Ammon's horn (tissue), 1 donor: ENCODE measurements at regions not wholly inside any gene's neighbourhood (a gene's known extent, or its start where the extent isn't known, plus 50 kb on each side); places are given as distances from the start of the nearest gene placed in this dataset.

ENCODE experiments used
- DNase-seq: peaks from one replicate; pipeline ENCODE4 v3.0.0-alpha.2; 2016; ENCODE audit warnings: low spot score

DNA sequence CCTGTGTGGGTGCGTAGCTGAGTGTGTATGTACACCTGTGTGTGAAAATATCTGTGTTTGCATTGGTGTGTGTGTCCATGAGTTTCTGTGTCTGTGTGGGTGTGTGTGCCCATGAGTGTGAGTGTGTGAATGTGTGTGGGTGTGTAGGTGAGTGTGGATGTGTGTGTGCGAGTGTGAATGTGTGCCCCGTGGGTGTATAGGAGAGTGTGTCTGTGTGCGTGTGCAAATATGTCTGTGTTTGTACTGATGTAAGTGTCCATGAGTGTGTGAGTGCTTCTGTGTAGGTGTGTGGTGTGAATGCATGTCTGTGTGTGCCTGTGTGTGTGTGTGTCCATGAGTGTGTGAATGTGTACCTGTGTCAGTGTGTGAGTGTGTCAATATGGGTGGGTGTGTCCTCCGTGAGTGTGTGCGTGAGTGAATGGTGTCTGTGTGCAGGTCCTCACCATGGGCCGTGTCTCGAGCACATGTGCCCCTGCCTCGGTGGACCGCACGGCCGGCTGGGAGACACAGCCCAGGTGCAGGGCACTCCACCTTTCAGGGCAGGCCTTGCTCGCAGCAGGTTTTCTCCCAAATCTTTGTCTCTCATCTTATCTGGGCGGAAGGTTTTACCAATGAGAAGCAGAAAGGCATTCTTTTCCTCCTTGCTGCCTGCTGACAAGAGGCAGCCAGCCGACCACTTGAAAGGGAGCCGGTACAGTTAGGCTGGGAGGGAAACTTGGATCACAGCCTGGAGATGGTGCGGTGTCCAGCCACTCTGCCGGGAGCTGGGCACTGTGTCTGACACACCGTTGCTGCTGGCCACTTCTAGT, 107.1 kb upstream of the FAM20C start:
- no peak for DNase-seq

DNA sequence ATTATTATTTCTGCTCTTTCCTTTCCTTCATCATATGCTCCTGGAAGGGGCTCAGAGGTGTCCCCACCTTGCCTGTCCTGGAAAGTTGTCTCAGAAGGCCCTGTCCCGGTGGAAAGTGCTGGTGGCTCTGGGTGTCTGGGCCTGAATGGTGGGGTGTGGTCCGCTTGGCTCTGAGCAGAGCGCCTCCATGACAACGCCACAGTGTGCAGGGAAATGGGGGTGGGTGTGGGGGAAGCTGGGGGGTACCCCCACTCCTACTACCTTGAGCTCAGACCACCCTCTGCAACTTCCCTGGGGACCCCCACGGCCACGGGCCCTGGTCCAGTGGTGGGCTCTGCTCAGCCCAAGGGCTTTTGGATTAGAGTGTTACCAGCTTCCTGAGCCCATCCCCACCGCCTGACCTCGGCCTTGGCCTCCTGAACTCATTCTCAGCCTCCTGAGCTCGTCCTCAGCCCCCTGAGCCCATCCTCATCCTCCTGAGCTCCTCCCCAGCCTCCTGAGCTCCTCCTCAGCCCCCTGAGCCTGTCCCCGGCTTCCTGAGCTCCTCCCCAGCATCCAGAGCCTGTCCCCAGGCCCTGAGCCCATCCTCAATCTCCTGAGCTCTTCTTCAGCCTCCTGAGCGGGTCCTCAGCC, 106.4 kb upstream of the FAM20C start:
- no peak for DNase-seq

DNA sequence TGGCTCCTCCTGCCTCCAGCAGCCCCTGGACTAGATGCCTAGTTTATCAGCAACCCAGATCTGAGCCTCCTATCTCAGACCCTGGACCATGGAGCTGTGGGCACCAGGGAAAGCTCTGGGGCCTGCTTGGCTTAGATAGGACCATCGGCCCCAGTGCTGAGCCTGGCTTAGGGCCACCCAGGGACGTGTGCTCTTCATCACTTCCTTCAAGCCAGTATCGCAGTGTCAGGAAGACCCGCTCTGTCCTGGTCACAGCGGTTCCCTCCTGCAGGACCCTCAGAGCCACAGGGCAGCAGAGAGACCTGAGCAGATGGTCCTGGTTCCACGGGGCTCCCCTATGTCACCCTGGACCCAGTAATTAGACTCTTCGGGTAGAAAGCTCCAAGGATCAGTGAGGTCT, 105.7 kb upstream of the FAM20C start:
- DNase-seq, result no peak

DNA sequence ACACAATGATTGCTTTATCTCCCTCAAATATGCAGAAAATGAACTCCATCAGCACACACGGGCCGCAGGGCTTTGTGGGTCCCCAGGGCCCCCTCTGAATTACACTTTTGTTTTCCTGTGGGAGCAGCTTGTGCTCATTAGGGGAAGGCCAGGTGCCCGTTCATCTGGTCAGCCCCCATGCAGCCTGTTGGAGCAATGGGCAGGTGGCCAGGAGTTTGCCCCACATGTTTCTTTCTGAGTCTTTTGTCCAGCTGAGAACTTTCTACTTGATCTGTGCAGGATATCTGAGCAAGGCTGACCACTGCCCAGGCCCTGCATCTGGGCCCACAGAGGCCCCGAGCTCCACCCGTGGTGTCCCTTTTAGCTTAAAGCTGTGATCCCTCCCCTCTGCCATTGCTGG, 105.3 kb upstream of the FAM20C start:
- peak; percentile 7 for DNase-seq

DNA sequence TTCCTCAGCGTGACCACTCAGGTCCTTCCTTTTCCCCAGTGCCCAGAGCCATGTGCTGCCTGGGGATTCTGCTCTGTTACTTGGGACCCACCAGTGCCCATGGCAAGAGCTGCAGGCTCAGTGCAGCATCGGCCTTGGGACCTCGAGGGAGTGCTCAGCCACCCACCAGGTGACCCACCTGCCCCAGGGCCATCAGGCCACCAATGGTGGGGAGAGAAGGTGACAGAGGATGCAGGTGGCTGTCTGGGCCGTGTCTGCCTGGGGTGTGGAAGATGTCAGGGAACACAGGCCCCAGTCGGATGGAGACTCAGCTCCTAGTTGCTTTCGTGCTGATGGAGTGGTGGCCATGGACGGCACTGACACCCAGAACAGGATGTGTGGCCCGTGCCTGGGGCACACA, 104.7 kb upstream of the FAM20C start:
- no peak for DNase-seq

DNA sequence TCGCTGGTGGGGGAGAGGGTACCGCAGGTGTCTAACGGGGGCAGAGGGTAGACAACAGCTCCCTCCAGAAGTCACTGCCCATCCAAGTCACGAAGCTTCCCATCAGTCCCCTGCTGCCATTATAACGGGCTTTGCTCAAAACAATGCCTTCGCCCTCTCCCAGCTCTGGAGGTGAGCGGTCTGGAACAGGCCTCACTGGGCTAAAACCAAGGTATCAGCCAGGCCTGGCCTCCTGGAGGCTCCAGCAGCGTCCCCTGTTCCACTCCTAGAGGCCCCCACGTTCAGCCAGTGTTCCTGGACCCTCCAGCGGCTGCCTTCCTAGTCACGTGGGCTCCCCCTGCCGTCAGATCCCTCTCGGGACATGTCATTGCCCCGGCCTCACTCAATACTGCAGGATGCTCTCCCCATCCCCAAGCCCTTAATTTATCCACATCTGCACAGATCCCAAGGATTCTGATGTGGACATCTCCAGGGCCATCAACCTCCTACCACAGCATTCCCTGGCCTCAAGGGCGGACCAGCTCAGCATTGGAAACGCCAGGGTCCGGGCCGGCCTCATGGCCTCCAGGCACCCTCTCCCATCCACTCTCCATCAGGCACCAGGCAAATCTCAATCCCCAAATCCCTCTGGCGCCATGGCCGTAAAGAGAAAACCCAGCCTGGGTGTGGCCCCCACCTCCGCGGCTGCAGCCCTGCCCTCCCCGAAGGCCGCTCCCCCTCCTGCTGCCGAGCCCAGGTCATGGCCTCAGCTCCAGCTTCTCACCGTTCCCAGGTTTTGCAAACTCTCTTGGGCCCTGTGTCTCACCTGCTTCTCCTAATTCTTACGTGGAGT, 104.1 kb upstream of the FAM20C start:
- no peak for DNase-seq

DNA sequence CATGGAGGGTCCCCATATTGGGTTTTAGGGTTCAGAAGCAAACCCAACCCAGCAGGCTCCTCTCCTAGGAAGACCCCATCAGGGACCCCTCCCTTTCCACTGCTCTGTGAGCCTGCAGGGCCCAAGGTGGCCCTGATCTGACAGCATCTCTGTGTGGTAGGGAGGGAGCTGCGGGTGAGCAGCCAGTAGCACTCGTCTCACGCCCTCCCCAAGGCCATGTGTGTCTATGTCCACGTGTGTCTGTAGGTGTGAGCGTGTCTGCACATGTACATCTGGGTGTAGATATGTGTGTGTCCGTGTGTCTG, 103.5 kb upstream of the FAM20C start:
- DNase-seq, result no peak

DNA sequence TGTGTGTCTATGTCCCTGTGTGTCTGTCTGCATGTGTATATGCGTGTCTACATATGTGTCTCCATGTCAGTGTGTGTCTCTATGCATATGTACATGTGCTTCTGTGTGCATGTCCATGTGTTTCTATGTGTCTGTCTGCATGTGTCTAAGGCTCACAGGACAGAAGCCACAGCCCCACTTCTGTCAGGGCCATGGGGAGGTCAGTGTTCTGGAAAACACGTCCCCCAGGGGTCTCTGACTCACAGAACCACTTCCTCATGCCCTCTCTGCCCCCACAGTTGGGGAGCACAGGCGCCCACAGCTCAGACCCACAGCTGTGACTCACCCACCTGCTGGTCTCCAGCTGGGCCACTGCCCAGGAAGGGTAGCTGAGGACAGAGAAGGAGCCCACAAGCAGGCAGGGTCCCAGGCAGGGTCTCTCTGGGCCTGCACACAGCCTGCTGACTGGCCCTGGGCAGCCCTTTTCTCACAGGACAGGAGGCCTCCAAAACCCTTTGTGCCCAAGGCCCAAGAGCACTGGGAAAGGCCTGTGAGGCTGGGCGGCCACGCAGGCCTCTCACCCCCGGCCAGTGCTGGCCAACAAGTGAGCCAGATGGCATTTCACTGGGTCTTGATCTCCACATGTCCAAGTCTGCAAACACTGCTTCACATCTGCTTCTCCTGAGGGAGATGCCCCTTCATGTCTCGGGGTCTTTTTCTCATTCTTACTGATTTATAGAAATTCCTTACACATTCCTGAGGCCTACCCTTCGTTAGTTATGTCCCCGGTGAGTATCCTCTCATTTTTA, 102.9 kb upstream of the FAM20C start:
- no peak for DNase-seq

DNA sequence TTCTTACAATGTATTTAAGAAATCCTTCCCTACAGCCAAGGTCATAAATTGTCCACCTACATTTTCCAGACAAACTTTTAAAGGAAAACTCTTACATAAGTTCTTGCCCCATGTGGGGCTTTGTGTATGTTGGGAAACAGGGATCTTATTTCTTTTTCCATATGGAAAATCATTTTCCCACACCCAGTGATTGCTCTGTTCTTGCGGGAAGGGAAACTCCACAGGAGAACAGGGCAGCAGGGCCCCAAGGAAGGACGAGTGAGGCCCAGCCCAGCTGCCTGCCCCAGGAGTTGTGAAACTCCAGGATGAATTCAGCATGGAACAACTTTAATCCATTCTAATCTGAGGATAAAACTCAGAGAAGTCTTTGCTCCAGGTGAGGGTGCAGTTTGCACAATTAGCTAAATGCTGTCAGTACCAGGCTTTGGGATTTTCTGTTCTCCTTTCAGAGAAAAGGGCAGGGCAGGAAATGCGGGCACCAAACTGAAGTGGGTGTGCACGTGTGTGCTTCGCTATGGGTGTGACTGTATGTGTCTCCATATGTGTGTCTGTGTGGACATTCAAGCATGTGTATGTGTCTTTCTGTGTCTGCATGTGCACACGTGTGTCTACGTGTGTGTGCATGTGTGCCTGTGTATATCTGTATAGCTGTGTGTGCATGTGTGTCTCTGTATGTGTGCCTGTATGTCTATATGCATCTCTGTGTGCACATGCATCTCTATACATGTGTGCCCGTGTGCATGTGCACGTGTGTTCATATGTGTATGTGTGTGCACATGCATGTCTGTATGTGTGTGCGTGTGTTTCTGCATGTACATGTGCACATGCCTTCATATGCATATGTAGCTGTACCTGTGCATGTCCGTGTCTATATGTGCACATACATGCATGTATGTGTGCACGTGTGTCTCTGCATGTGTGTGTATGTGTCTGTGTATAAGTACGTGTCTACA, 102.0 kb upstream of the FAM20C start:
- DNase-seq, result no peak

DNA sequence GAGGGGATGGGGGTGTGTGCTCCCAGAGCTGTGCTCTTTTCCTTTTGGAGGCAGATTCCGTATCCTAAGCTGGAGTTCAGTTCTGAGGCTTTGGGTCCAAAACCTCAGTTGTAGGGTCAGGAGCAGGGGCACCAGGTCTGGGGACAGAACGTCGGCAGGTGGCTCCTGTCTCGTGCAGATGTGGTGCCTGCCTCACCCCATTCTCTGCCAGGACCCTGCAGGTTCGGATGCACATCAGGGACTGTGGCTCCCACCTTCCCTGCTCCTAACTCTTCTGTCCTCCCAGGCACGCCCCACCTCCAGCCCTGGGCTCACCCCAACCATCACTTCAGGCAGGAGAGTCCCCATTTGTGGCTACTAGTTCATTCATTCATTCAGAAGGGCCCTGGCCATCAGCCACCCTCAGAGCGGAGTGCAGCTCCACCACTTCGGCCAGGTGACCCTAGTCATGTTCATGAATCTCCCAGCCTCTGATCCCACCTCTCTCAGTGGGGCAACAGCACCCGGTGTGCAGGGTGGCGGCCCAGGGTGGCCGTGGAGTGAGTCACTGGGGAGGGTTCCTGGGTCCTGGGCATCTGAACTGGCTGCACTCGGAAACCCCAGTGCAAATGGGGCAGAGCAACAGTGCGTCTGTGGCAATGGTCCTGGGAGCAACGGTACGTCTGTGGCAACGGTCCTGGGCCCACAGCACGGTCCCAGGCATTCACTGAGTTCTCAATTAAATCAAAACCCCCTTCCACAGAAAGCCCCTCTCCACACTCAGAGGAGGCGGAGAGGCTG, 100.8 kb upstream of the FAM20C start:
- DNase-seq, result no peak

DNA sequence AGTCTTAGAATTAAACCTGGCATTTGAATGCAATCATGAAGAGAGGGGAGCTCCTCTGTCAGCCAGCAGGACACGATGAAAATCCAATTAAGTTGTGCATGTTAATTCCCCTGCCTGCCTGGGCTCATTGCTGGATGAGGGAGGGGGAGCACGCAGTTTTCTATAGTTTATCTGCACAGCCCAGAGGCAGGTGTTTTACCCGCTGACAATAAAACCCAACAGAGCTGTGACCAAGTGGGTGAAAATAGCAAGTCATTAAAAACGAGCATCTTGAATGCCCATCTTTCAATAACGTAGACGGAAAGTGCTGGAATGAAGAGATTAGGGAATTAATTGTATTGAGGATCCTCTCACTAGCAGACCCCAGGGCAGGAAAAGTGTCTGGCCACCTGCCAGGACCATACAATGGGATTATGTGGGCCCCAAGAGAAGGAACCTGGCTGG, 100.1 kb upstream of the FAM20C start:
- no peak for DNase-seq

DNA sequence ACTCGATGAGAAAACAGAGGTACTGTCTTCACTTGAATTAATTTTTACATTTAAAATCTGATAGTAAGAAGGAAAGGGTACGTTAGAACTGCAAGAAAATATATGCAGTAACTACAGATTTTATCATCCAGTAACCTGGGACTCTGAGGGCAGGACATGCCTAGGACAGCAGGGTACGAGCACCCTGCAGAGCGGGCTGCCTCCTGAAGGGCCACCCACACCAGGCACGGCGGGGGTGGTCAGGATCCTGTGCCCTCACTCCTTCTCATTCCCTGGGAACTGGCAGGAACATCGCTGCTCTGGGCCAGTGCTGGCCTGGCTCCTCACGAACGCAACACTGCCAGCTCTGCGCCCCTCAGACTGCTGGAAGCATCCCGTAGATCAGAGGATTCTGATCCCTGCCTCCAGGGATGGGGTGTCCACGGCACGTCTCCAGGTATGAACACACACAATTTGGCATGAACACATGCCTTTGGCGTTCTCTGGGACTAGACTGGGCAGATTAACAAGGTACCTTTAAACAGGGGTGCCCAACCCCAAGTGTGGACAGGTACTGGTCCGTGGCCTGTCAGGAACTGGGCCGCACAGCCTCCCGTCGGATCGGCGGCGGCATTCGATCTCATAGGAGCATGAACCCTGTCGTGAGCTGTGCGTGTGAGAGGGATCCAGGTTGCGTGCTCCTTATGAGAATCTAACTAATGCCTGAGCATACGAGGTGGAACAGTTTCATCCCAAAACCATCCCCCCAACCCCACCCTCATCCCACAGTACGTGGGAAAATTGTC, 99.3 kb upstream of the FAM20C start:
- DNase-seq, result no peak

DNA sequence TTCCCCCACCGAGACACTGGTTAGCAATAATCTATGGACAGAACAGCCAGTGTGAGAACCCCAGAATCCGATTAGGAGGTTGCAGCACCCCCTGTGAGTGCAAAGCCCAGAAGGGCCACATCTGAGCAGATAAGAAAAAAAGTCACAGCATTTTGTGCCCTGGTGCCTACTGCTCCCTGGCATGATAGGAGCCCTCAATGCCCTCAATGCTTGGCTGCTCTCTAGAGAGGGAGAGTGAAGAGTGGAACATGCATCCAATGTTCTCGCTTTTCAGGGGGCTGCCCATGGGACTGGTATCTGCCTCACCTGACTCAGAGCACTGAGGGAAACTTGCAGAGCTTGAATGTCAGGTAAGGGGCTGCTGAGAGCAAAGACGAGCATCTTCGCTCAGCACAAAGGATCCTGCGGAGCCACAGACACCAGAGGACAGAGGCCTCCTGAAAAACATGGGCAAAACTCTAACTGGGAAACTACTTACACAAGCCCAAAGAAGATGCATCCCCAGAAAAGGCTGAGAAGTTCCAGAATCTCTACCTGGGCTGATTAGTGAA, 98.0 kb upstream of the FAM20C start:
- DNase-seq, result no peak

DNA sequence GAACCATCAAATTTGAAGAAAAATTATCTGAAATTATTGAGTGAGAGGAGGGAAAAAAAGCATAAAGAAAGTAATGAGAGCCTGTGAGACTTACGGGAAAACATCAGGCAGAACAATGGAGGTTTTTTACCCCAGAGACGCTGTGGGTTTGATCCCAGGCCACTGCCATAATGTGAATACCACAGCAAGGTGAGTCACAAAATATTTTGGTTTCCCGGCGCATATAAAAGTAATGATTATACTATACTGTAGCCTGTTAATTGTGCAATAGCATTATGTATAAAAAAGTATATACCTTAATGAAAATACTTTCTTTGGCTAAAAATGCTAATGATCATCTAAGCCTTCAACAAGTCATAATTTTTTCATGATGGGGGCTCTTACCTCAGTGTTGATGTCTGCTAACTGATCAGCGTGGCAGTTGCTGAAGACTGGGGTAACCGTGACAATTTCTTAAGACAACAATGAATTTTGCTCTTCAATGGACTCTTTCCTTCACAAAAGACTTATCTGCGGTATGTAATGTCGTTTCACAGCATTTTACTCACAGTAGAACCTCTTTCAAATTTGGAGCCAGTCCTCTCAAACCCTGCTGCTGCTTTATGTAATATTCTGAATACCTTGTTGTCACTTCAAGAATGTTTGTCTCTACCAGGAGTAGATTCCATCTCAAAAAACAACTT, 97.0 kb upstream of the FAM20C start:
- DNase-seq, result no peak

DNA sequence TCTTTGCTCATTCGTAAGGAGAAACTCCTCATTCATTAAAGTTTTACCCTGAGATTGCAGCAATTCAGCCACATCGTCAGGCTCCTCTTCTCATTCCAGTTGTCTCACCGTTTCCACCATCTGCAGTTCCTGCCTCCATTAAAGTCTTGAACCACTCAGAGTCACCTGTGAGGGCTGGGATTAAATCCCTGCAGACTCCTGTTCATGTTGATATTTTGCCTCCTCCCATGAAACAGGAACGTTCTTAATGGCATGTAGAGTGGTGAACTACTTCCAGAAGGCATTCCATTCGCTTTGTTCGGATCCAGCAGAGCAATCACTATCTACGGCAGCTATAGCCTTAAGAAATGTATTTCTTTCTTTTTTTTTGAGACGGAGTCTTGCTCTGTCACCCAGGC, 96.5 kb upstream of the FAM20C start:
- no peak for DNase-seq

DNA sequence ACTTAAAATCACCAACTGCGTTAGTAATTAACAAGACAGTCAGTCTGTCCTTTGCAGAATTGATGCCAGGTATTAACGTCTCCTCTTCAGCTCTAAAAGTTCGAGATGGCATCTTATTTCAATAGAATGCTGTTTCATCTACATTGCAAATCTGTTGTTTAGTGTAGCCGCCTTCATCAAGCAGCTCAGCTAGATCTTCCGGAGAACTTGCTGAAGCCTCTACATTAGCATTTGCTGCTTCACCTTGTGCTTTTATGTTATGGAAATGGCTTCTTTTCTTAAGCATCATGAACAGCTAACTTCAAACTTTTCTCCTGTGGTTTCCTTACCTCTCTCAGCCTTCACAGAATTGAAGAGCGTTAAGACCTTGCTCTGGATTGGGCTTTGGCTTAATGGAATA, 95.5 kb upstream of the FAM20C start:
- no peak for DNase-seq

DNA sequence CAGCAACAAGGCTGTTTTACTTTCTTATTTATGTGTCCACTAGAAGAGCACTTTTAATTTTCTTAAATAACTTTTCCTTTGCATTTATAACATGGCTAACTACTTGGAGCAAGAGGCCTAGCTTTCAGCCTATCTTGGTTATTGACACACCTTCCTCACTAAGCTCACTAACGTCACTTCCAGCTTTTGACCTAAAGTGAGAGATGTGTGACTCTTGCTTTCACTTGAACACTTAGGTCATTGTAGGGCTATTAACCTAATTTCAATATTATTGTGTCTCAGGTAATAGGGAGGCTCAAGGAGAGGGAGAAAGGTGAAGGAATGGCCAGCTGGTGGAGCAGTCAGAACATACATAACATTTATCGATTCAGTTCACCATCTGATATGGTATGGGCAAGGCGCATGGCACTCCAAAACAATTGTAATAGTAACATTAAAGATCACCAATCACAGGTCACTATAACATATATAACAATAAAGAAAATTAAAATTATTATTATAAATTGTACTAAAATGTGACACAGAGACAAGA, 95.0 kb upstream of the FAM20C start:
- no peak for DNase-seq
